Ovary (tissue), 3 donors: ENCODE measurements at regions not wholly inside any gene's neighbourhood (a gene's known extent, or its start where the extent isn't known, plus 50 kb on each side); places are given as distances from the start of the nearest gene placed in this dataset.

ENCODE experiments used
- CTCF ChIP-seq, 3 donors: fragments of 450-650 bp in 2 of 3; fragments of 200-600 bp in 1 of 3; IDR thresholded peaks; one replicate each; pipeline versions ENCODE4 v1.5.1 to v1.8.0; 2016 to 2022; ENCODE audit warnings: antibody characterized with exemption in 3 of 3, mild to moderate bottlenecking in 1 of 3
- EP300 ChIP-seq: sonication (generic); formaldehyde crosslinking; IDR thresholded peaks from one replicate; pipeline ENCODE4 v1.6.1; 2017; ENCODE audit warnings: antibody characterized with exemption
- POLR2A ChIP-seq: fragments of 450-650 bp; IDR thresholded peaks from one replicate; pipeline ENCODE4 v1.6.1; 2017; ENCODE audit warnings: antibody characterized with exemption, mild to moderate bottlenecking, moderate library complexity
- donor health status: DM: no; HTN: no; CAD: no.

- no peak for TF ChIP-seq CTCF (IDR thresholded peaks at IDR 0.05)
- no peak for TF ChIP-seq POLR2A
- TF ChIP-seq EP300 = no peak
These were observed 398.1 kb downstream of the MAN2A1 start for GRCh38 chr5:110087829-110088228.
